Loucy (cell line): ENCODE measurements at regions not wholly inside any gene's neighbourhood (a gene's known extent, or its start where the extent isn't known, plus 50 kb on each side); places are given as distances from the start of the nearest gene placed in this dataset.

ENCODE experiments used
- H2AFZ ChIP-seq: fragments of 200-600 bp; sonication (generic); 2 replicates; pipeline ENCODE4 v1.6.0; 2016; ENCODE audit warnings: antibody characterized with exemption, mild to moderate bottlenecking, low read length, moderate library complexity
- H3F3A ChIP-seq: fragments of 200-600 bp; 2 replicates; pipeline ENCODE4 v1.6.0; 2016; ENCODE audit warnings: antibody characterized with exemption, low read depth, mild to moderate bottlenecking
- H3K27me3 ChIP-seq: fragments of 200-600 bp; sonication (generic); 2 replicates; pipeline ENCODE4 v1.6.1; 2014; ENCODE audit warnings: low read length, mild to moderate bottlenecking; ENCODE audit not compliant: insufficient read depth, poor library complexity, severe bottlenecking
- H3K36me3 ChIP-seq: fragments of 200-600 bp; sonication (generic); 2 replicates; pipeline ENCODE4 v1.6.1; 2016; ENCODE audit warnings: low read length; ENCODE audit not compliant: insufficient read depth
- H3K4me1 ChIP-seq: fragments of 200-600 bp; sonication (generic); 2 replicates; pipeline ENCODE4 v1.5.1; 2014; ENCODE audit warnings: low read length, mild to moderate bottlenecking; ENCODE audit not compliant: insufficient read depth, poor library complexity, severe bottlenecking
- H3K4me2 ChIP-seq: fragments of 200-600 bp; sonication (generic); 2 replicates; pipeline ENCODE4 v1.6.0; 2014; ENCODE audit warnings: antibody characterized with exemption, low read length, low read depth, mild to moderate bottlenecking; ENCODE audit not compliant: poor library complexity, severe bottlenecking
- H3K4me3 ChIP-seq: fragments of 200-600 bp; sonication (generic); 2 replicates; pipeline ENCODE4 v1.5.1; 2014; ENCODE audit warnings: low read length, mild to moderate bottlenecking, mixed read lengths; ENCODE audit not compliant: poor library complexity, severe bottlenecking
- H3K79me2 ChIP-seq: fragments of 200-600 bp; sonication (generic); 2 replicates; pipeline ENCODE4 v1.6.1; 2014; ENCODE audit warnings: low read length; ENCODE audit not compliant: insufficient read depth
- H3K9ac ChIP-seq: fragments of 200-600 bp; sonication (generic); 2 replicates; pipeline ENCODE4 v1.6.0; 2014; ENCODE audit warnings: mild to moderate bottlenecking, low read depth, low read length, moderate library complexity; ENCODE audit not compliant: poor library complexity, severe bottlenecking
- H3K9me2 ChIP-seq: fragments of 200-600 bp; sonication (generic); replicated peaks from 2 replicates; pipeline ENCODE4 v1.6.1; 2016; ENCODE audit warnings: low read depth, low read length, mixed read lengths
- H3K9me3 ChIP-seq: fragments of 200-600 bp; sonication (generic); 2 replicates; pipeline ENCODE4 v1.6.1; 2014; ENCODE audit warnings: mild to moderate bottlenecking, antibody characterized with exemption, low read length, low read depth; ENCODE audit not compliant: insufficient read depth
- H4K20me1 ChIP-seq: fragments of 200-600 bp; sonication (generic); 2 replicates; pipeline ENCODE4 v1.6.0; 2014; ENCODE audit warnings: antibody characterized with exemption, low read length, mild to moderate bottlenecking; ENCODE audit not compliant: insufficient read depth, poor library complexity, severe bottlenecking
- EZH2phosphoT487 ChIP-seq: fragments of 200-600 bp; IDR thresholded peaks from 2 replicates; pipeline ENCODE4 v1.6.1; 2018; ENCODE audit warnings: antibody characterized with exemption, mild to moderate bottlenecking, moderate library complexity, borderline replicate concordance
- TF ChIP-seq, protein P1 (sequence below): fragments of 200-600 bp; sonication (generic); conservative IDR thresholded peaks from 2 replicates; pipeline ENCODE4 v1.5.1; 2014; ENCODE audit warnings: mild to moderate bottlenecking, antibody characterized with exemption, low read length

DNA sequence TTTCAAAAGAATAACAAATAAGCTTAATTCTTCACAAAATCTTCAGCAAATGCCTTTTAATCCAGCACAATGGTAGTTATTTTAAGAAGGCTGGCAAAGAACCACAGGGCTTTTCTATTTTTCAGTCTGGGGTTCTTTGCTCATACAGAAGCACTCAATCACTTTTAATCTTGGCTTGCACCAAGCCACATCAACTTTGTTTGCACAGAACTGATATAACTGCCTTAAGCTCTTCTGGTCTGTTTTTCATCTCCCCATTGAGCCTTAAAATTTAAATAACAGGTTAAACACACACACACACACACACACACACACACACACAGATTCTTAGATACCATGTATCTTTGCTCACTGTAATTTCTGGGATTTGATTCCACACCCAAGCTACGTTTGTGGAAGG, 377.0 kb downstream of the GATA3 start:
- Histone ChIP-seq H3K9me2 (no peaks in the 10 kb centered on the region), H3K79me2 (no peaks in the 10 kb centered on the region), H3K4me2 (peak overlapping the region; percentile 23), H3K4me3 (no peak overlapping the region), H3K27me3 (no peaks in the 10 kb centered on the region), H3K9ac (peak overlapping the region; percentile 7), H3F3A (peaks cover 2% of the 10 kb centered on the region; the same call in 1 of the 2 replicates), H3K36me3 (no peaks in the 10 kb centered on the region), H4K20me1 (no peaks in the 10 kb centered on the region), H3K4me1 (peaks cover 77% of the 10 kb centered on the region), H2AFZ (peak overlapping the region; percentile 29; the same call in 1 of the 2 replicates), H3K9me3 (no peaks in the 10 kb centered on the region)
- TF ChIP-seq EZH2phosphoT487, result no peak
- TF ChIP-seq, protein P1, sequence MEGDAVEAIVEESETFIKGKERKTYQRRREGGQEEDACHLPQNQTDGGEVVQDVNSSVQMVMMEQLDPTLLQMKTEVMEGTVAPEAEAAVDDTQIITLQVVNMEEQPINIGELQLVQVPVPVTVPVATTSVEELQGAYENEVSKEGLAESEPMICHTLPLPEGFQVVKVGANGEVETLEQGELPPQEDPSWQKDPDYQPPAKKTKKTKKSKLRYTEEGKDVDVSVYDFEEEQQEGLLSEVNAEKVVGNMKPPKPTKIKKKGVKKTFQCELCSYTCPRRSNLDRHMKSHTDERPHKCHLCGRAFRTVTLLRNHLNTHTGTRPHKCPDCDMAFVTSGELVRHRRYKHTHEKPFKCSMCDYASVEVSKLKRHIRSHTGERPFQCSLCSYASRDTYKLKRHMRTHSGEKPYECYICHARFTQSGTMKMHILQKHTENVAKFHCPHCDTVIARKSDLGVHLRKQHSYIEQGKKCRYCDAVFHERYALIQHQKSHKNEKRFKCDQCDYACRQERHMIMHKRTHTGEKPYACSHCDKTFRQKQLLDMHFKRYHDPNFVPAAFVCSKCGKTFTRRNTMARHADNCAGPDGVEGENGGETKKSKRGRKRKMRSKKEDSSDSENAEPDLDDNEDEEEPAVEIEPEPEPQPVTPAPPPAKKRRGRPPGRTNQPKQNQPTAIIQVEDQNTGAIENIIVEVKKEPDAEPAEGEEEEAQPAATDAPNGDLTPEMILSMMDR, result no peak

DNA sequence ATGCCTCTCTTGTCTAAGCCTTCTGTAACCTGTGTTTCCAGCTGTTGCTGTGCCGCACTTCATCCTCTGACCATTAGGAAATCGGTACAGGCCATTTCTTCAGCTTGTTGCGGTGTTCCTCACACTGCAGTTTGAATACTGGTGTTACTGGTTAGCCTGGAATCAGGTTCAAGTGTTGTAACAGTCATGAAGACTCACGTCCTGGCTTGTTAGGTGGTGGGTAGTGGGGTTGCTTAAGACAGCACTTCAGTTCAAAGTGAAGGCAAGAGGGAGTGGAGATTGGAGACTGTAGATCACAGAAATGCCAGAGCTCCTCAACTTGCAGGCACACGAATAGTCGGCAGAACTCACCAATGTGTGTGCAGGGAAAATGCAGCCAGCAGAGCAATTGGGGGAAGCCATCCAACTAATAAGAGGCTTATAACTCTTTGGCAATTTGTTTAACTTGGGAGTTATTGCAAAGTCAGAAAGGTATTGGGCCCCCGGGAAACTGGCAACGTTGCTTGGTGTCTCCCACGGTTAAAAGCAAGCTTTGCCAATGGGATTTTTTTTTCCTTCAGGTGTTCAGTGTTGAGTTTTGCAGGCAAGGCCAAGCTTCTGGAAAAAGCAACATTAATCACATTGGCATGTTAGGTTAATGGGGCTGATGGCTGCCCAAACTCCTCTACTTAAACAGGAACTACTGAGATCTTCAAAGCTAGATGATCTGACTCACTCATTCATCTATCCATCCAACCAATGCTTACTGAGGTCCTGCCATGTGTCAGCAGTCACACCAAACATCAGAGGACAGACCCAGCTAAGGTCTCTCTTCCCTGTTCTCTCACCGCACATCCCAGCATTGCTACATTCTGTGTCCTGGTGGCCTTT, 380.9 kb downstream of the GATA3 start:
- Histone ChIP-seq H4K20me1 (no peaks in the 10 kb centered on the region), H3K79me2 (no peaks in the 10 kb centered on the region), H3K4me2 (peak overlapping the region; percentile 23), H3K9ac (peak overlapping the region; percentile 17), H3K4me1 (peaks cover 88% of the 10 kb centered on the region), H3K9me3 (no peaks in the 10 kb centered on the region), H3K9me2 (no peaks in the 10 kb centered on the region), H2AFZ (peak overlapping the region; percentile 44; the same call in 1 of the 2 replicates), H3K27me3 (no peaks in the 10 kb centered on the region), H3K36me3 (no peaks in the 10 kb centered on the region), H3F3A (peaks cover 17% of the 10 kb centered on the region), H3K4me3 (no peak overlapping the region)
- TF ChIP-seq EZH2phosphoT487, result no peak
- TF ChIP-seq, protein P1, result no peak

DNA sequence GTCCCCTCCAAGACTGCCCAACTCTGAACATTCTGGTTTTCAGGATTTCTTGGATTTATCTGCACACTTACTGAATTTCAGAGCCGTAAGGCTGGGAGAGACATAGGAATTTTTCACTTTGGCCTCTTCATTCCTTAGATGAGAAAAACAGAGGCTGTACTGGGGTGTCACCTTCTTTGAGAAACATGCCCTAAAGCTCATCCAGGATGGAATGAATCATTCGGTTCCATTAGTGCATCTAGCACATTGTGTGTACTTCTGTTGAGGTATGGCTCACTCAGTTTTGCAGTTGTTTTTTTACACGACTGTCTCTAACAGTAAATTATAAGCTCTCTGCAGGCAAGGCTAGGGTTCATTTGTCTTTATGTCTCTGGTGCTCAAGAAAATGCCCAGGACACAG, 383.4 kb downstream of the GATA3 start:
- no peaks in the 10 kb centered on the region for H4K20me1 ChIP-seq
- no peaks in the 10 kb centered on the region for H3K36me3 ChIP-seq
- H3K9ac ChIP-seq, result peak overlapping the region; percentile 54
- no peaks in the 10 kb centered on the region for H3K9me2 ChIP-seq
- no peak overlapping the region for H2AFZ ChIP-seq
- no peaks in the 10 kb centered on the region for H3K9me3 ChIP-seq
- H3F3A ChIP-seq, result peaks cover 14% of the 10 kb centered on the region
- TF ChIP-seq, protein P1, result no peak
- TF ChIP-seq EZH2phosphoT487, result no peak
- peak overlapping the region; percentile 29 for H3K4me3 ChIP-seq
- no peaks in the 10 kb centered on the region for H3K79me2 ChIP-seq
- H3K27me3 ChIP-seq, result no peaks in the 10 kb centered on the region
- H3K4me2 ChIP-seq, result peak overlapping the region; percentile 72
- H3K4me1 ChIP-seq, result peaks cover 82% of the 10 kb centered on the region
